ENCODE measurements at regions not wholly inside any gene's neighbourhood (a gene's known extent, or its start where the extent isn't known, plus 50 kb on each side); places are given as distances from the start of the nearest gene placed in this dataset.

DNA sequence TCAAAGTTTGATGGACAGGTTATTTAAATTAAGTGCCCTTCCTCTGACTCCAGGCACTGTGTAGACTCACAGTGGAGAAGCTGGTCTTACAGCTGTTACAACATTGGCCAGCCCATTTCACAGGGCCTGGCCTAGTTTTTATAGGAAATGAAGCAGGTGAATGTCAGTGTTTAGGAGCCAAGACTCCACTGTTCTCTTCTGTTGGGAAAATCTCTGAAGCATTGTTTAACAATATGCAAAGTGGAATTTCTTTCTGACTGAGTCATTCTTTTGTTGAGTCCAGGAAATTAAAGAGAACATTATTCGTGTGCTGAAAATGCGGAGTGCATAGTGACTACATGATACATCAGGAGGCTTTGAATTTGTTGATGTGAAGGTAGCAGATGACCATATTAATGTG lies 64.7 kb downstream of the ARRDC4 start:
- TF ChIP-seq CTCF (IDR thresholded peaks at IDR 0.05), result no peak
- TF ChIP-seq POLR2A (IDR thresholded peaks at IDR 0.05), result no peak
- Histone ChIP-seq H3K4me3 (no peak overlapping the region), H3K4me1 (peaks cover 0 to 22% (median 3%) of the 10 kb centered on the region in 3 donors), H3K36me3 (no peaks in the 10 kb centered on the region), H3K9me3 (no peaks in the 10 kb centered on the region), H3K27ac (peak overlapping the region in 2 of 4 donors; percentile 9 to 45), H3K27me3 (no peaks in the 10 kb centered on the region)
- no peak for DNase-seq
- 21 to 32% methylated on average over 2 of the region's 2 CpGs for WGBS, 2 donors
- intact Hi-C loops (cut with DNase I), result no loop called here

- H3K27me3 ChIP-seq, result no peaks in the 10 kb centered on the region
- no peak overlapping the region for H3K4me3 ChIP-seq
- intact Hi-C loops (cut with DNase I), result no loop called here
- no peaks in the 10 kb centered on the region for H3K9me3 ChIP-seq
- no peak for DNase-seq
- H3K27ac ChIP-seq, result peak overlapping the region in 1 of 4 donors; percentile 73
- peaks cover 0 to 22% (median 5%) of the 10 kb centered on the region in 3 donors for H3K4me1 ChIP-seq
- TF ChIP-seq POLR2A (IDR thresholded peaks at IDR 0.05) (no peak), CTCF (IDR thresholded peaks at IDR 0.05) (no peak)
- no peaks in the 10 kb centered on the region for H3K36me3 ChIP-seq
- WGBS, 2 donors, result 53 to 68% methylated on average over 4 of the region's 4 CpGs
These were observed 74.2 kb downstream of the ARRDC4 start for GRCh38 chr15:98034731-98035130.

GRCh38 chr15:98035134-98035533 lies 74.6 kb downstream of the ARRDC4 start:
- H3K4me1 ChIP-seq, result peaks cover 0 to 22% (median 5%) of the 10 kb centered on the region in 3 donors
- no peaks in the 10 kb centered on the region for H3K27me3 ChIP-seq
- TF ChIP-seq POLR2A (IDR thresholded peaks at IDR 0.05), result no peak
- no peak for TF ChIP-seq CTCF (IDR thresholded peaks at IDR 0.05)
- H3K36me3 ChIP-seq, result no peaks in the 10 kb centered on the region
- H3K4me3 ChIP-seq, result no peak overlapping the region
- DNase-seq, result no peak
- no peaks in the 10 kb centered on the region for H3K9me3 ChIP-seq
- WGBS, 2 donors, result 39 to 44% methylated on average over 7 of the region's 7 CpGs
- H3K27ac ChIP-seq, result peak overlapping the region; percentile 15 to 73 (median 50)
- intact Hi-C loops (cut with DNase I), result no loop called here

GRCh38 chr15:98035577-98036010 lies 75.1 kb downstream of the ARRDC4 start:
- DNase-seq, result no peak
- intact Hi-C loops (cut with DNase I), result no loop called here
- peaks cover 0 to 22% (median 5%) of the 10 kb centered on the region in 3 donors for H3K4me1 ChIP-seq
- no peak overlapping the region for H3K4me3 ChIP-seq
- H3K27ac ChIP-seq, result peak overlapping the region; percentile 15 to 73 (median 50)
- H3K36me3 ChIP-seq, result no peaks in the 10 kb centered on the region
- TF ChIP-seq CTCF (IDR thresholded peaks at IDR 0.05), result no peak
- no peak for TF ChIP-seq POLR2A (IDR thresholded peaks at IDR 0.05)
- whole genome bisulfite sequencing, 2 donors, result 8 to 39% methylated on average over 2 of the region's 2 CpGs
- no peaks in the 10 kb centered on the region for H3K27me3 ChIP-seq
- no peaks in the 10 kb centered on the region for H3K9me3 ChIP-seq

DNA sequence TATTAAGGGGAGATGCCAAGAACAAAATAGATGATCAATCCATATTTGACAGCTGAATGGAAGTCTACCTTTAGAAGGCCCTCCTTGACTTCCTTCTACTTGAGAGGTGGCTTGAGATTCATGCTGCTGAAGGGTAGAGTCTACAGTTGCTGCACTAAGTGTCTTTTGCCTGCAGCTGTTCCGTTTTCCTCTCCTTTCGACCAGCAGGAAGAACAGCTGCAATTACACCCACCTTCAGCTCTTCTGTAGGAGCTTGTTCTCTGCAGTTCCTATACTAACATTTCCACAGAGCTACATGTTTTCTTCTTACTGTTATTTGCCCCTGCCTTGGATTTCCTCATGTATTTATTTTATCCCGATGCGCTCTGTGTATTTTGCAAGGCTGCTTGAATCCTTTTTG lies 79.1 kb downstream of the ARRDC4 start:
- no peak overlapping the region for H3K27ac ChIP-seq
- H3K36me3 ChIP-seq, result no peaks in the 10 kb centered on the region
- DNase-seq, result no peak
- H3K27me3 ChIP-seq, result no peaks in the 10 kb centered on the region
- no peak for TF ChIP-seq POLR2A (IDR thresholded peaks at IDR 0.05)
- no peak for TF ChIP-seq CTCF (IDR thresholded peaks at IDR 0.05)
- H3K4me3 ChIP-seq, result no peak overlapping the region
- intact Hi-C loops (cut with DNase I), result no loop called here
- WGBS, 2 donors, result 72 to 78% methylated on average over 4 of the region's 4 CpGs
- H3K9me3 ChIP-seq, result no peaks in the 10 kb centered on the region
- H3K4me1 ChIP-seq, result peaks cover 0 to 18% (median 5%) of the 10 kb centered on the region in 3 donors

All from esophagus squamous epithelium (tissue), 5 donors.